Esophagus squamous epithelium (tissue), 5 donors: ENCODE measurements at regions not wholly inside any gene's neighbourhood (a gene's known extent, or its start where the extent isn't known, plus 50 kb on each side); places are given as distances from the start of the nearest gene placed in this dataset.

Experiments used
- DNase-seq: peaks from one replicate; lab custom pipeline; 2025; lab: John Stamatoyannopoulos, UW
- H3K27ac ChIP-seq, 4 donors: fragments of 200-600 bp; sonication (generic); one replicate each; pipeline ENCODE4 v1.5.1; 2016 to 2019; ENCODE audit warnings: mild to moderate bottlenecking in 1 of 4
- H3K27me3 ChIP-seq, 4 donors: fragments of 200-600 bp; sonication (generic); 1 replicate in 3 of 4; 2 replicates in 1 of 4; pipeline versions ENCODE4 v1.5.1 to v1.6.0; 2017 to 2021; ENCODE audit warnings: antibody characterized with exemption in 1 of 4
- H3K36me3 ChIP-seq, 3 donors: fragments of 200-600 bp; sonication (generic); one replicate each; pipeline ENCODE4 v1.5.1; 2016 to 2019
- H3K4me1 ChIP-seq, 3 donors: fragments of 200-600 bp; sonication (generic); one replicate each; pipeline ENCODE4 v1.5.1; 2017 to 2019
- H3K4me3 ChIP-seq, 4 donors: fragments of 200-600 bp; sonication (generic); 1 replicate in 3 of 4; 2 replicates in 1 of 4; pipeline ENCODE4 v1.5.1; 2016 to 2019; ENCODE audit warnings: mild to moderate bottlenecking in 2 of 4, moderate library complexity in 1 of 4
- H3K9me3 ChIP-seq, 3 donors: fragments of 200-600 bp; sonication (generic); one replicate each; pipeline ENCODE4 v1.5.1; 2016 to 2019
- CTCF ChIP-seq, 6 experiments: fragments of 450-650 bp in 4 of 6; fragments of 200-600 bp in 2 of 6; sonication (generic) in 2 of 6; IDR thresholded peaks; one replicate each; pipeline ENCODE4 v1.5.1; 2016 to 2019; ENCODE audit warnings: antibody characterized with exemption in 6 of 6, mild to moderate bottlenecking in 4 of 6, moderate library complexity in 4 of 6
- POLR2A ChIP-seq, 4 donors: fragments of 450-650 bp; IDR thresholded peaks; one replicate each; pipeline ENCODE4 v1.6.1; 2017; ENCODE audit warnings: antibody characterized with exemption in 4 of 4, mild to moderate bottlenecking in 4 of 4, moderate library complexity in 3 of 4
- WGBS, 2 donors: methylation state at CpG; one replicate each; pipeline ENCODE4 v1.1.5; 2018; 5-methylcytosine and 5-hydroxymethylcytosine counted together
- intact Hi-C: fragments of 100-400 bp; cut with DNase I; formaldehyde crosslinking; loops from one replicate; pipeline ENCODE4 v1.15.0; 2022
- donor health status: DM: yes; HTN: yes; CAD: no.

- Histone ChIP-seq H3K4me1 (peaks cover 8 to 50% (median 10%) of the 10 kb centered on the region in 3 donors), H3K27ac (no peak overlapping the region), H3K36me3 (no peaks in the 10 kb centered on the region), H3K4me3 (no peak overlapping the region), H3K9me3 (no peaks in the 10 kb centered on the region), H3K27me3 (no peaks in the 10 kb centered on the region)
- peak; percentile 40 to 78 (median 60) for TF ChIP-seq CTCF (IDR thresholded peaks at IDR 0.05)
- TF ChIP-seq POLR2A (IDR thresholded peaks at IDR 0.05), result no peak
- 33 to 48% methylated on average over 8 of the region's 8 CpGs for WGBS, 2 donors
- intact Hi-C loops, result no loop called here
- no peak for DNase-seq
Measured at GRCh38 chr20:39874049-39874893, 814.8 kb downstream of the MAFB start.

- no peaks in the 10 kb centered on the region for H3K27me3 ChIP-seq
- no peak for TF ChIP-seq POLR2A (IDR thresholded peaks at IDR 0.05)
- no peak for TF ChIP-seq CTCF (IDR thresholded peaks at IDR 0.05)
- intact Hi-C loops, result no loop called here
- H3K36me3 ChIP-seq, result no peaks in the 10 kb centered on the region
- H3K27ac ChIP-seq, result no peak overlapping the region
- no peak overlapping the region for H3K4me3 ChIP-seq
- H3K9me3 ChIP-seq, result no peaks in the 10 kb centered on the region
- H3K4me1 ChIP-seq, result peaks cover 7 to 40% (median 8%) of the 10 kb centered on the region in 3 donors
- WGBS, 2 donors, result 78 to 82% methylated on average over 2 of the region's 2 CpGs
- no peak for DNase-seq
Measured at GRCh38 chr20:39873286-39873685, 815.8 kb downstream of the MAFB start.

- no peaks in the 10 kb centered on the region for H3K36me3 ChIP-seq
- H3K27me3 ChIP-seq, result no peaks in the 10 kb centered on the region
- TF ChIP-seq CTCF (IDR thresholded peaks at IDR 0.05), result no peak
- no peak for TF ChIP-seq POLR2A (IDR thresholded peaks at IDR 0.05)
- DNase-seq, result no peak
- 20 to 38% methylated on average over 1 of the region's 1 CpG for WGBS, 2 donors
- no peaks in the 10 kb centered on the region for H3K9me3 ChIP-seq
- H3K4me3 ChIP-seq, result no peak overlapping the region
- H3K4me1 ChIP-seq, result peaks cover 0 to 17% (median 7%) of the 10 kb centered on the region in 3 donors
- intact Hi-C loops, result no loop called here
- H3K27ac ChIP-seq, result no peak overlapping the region
Measured at GRCh38 chr20:39871013-39871412, 818.0 kb downstream of the MAFB start.

- TF ChIP-seq POLR2A (IDR thresholded peaks at IDR 0.05) (no peak), CTCF (IDR thresholded peaks at IDR 0.05) (no peak)
- no peak overlapping the region for H3K27ac ChIP-seq
- WGBS, 2 donors, result 87 to 95% methylated on average over 2 of the region's 2 CpGs
- no peaks in the 10 kb centered on the region for H3K36me3 ChIP-seq
- no peak overlapping the region for H3K4me3 ChIP-seq
- intact Hi-C loops, result no loop called here
- DNase-seq, result no peak
- no peaks in the 10 kb centered on the region for H3K9me3 ChIP-seq
- no peaks in the 10 kb centered on the region for H3K4me1 ChIP-seq
- H3K27me3 ChIP-seq, result no peaks in the 10 kb centered on the region
Measured at GRCh38 chr20:39865446-39865845, 823.6 kb downstream of the MAFB start.

GRCh38 chr20:39862470-39862891, 826.6 kb downstream of the MAFB start:
- intact Hi-C loops, result no loop called here
- no peak for DNase-seq
- H3K36me3 ChIP-seq, result no peaks in the 10 kb centered on the region
- no peaks in the 10 kb centered on the region for H3K27me3 ChIP-seq
- no peak overlapping the region for H3K27ac ChIP-seq
- no peak for TF ChIP-seq CTCF (IDR thresholded peaks at IDR 0.05)
- no peak for TF ChIP-seq POLR2A (IDR thresholded peaks at IDR 0.05)
- no peaks in the 10 kb centered on the region for H3K9me3 ChIP-seq
- 64 to 66% methylated on average over 3 to 4 of the region's 4 CpGs for WGBS, 2 donors
- H3K4me1 ChIP-seq, result no peaks in the 10 kb centered on the region
- H3K4me3 ChIP-seq, result no peak overlapping the region
